ENCODE measurements at regions not wholly inside any gene's neighbourhood (a gene's known extent, or its start where the extent isn't known, plus 50 kb on each side); places are given as distances from the start of the nearest gene placed in this dataset.
A peak's percentile ranks its signal among the peaks of the same experiment; 100 is the strongest.

GRCh38 chr17:15048381-15048780, 216.7 kb downstream of the PMP22 start:
- DNase-seq (ENCODE audit: low spot score) (no peak), ATAC-seq (ENCODE audit: low read depth) (no peak)
- Histone ChIP-seq H3K4me1 (ENCODE audit: insufficient read depth, poor library complexity, severe bottlenecking) (no peaks in the 10 kb centered on the region), H3K36me3 (ENCODE audit: low read depth) (no peaks in the 10 kb centered on the region), H3K4me3 (ENCODE audit: severe bottlenecking) (no peak overlapping the region), H3K9me3 (ENCODE audit: severe bottlenecking) (no peaks in the 10 kb centered on the region), H3K27me3 (ENCODE audit: insufficient read depth, poor library complexity, severe bottlenecking) (peaks cover 19% of the 10 kb centered on the region), H3K27ac (ENCODE audit: poor library complexity, severe bottlenecking) (no peak overlapping the region)
- TF ChIP-seq CTCF (IDR thresholded peaks at IDR 0.05; ENCODE audit: poor library complexity, severe bottlenecking): peak; percentile 8

- no peak for DNase-seq (ENCODE audit: low spot score)
- H3K9me3 ChIP-seq (ENCODE audit: severe bottlenecking): no peaks in the 10 kb centered on the region
- no peak overlapping the region for H3K4me3 ChIP-seq (ENCODE audit: severe bottlenecking)
- TF ChIP-seq CTCF (IDR thresholded peaks at IDR 0.05; ENCODE audit: poor library complexity, severe bottlenecking): no peak
- ATAC-seq (ENCODE audit: low read depth): no peak
- peaks cover 5% of the 10 kb centered on the region for H3K4me1 ChIP-seq (ENCODE audit: insufficient read depth, poor library complexity, severe bottlenecking)
- H3K27me3 ChIP-seq (ENCODE audit: insufficient read depth, poor library complexity, severe bottlenecking): peaks cover 2% of the 10 kb centered on the region
- H3K36me3 ChIP-seq (ENCODE audit: low read depth): no peaks in the 10 kb centered on the region
- H3K27ac ChIP-seq (ENCODE audit: poor library complexity, severe bottlenecking): no peak overlapping the region
Observed at GRCh38 chr17:15042311-15042710, 222.8 kb downstream of the PMP22 start.

GRCh38 chr17:15039366-15039765, 225.8 kb downstream of the PMP22 start:
- Histone ChIP-seq H3K27ac (ENCODE audit: poor library complexity, severe bottlenecking) (peak overlapping the region; percentile 11), H3K27me3 (ENCODE audit: insufficient read depth, poor library complexity, severe bottlenecking) (no peaks in the 10 kb centered on the region), H3K36me3 (ENCODE audit: low read depth) (no peaks in the 10 kb centered on the region), H3K4me3 (ENCODE audit: severe bottlenecking) (no peak overlapping the region), H3K4me1 (ENCODE audit: insufficient read depth, poor library complexity, severe bottlenecking) (peaks cover 5% of the 10 kb centered on the region), H3K9me3 (ENCODE audit: severe bottlenecking) (no peaks in the 10 kb centered on the region)
- DNase-seq (ENCODE audit: low spot score): no peak
- peak; percentile 92 for ATAC-seq (ENCODE audit: low read depth)
- TF ChIP-seq CTCF (IDR thresholded peaks at IDR 0.05; ENCODE audit: poor library complexity, severe bottlenecking): no peak

GRCh38 chr17:15038656-15039055, 226.5 kb downstream of the PMP22 start:
- ATAC-seq (ENCODE audit: low read depth) (peak; percentile 59), DNase-seq (ENCODE audit: low spot score) (no peak)
- H3K4me1 ChIP-seq (ENCODE audit: insufficient read depth, poor library complexity, severe bottlenecking): peaks cover 5% of the 10 kb centered on the region
- no peak overlapping the region for H3K4me3 ChIP-seq (ENCODE audit: severe bottlenecking)
- H3K27ac ChIP-seq (ENCODE audit: poor library complexity, severe bottlenecking): peak overlapping the region; percentile 11
- no peaks in the 10 kb centered on the region for H3K9me3 ChIP-seq (ENCODE audit: severe bottlenecking)
- H3K27me3 ChIP-seq (ENCODE audit: insufficient read depth, poor library complexity, severe bottlenecking): no peaks in the 10 kb centered on the region
- H3K36me3 ChIP-seq (ENCODE audit: low read depth): no peaks in the 10 kb centered on the region
- no peak for TF ChIP-seq CTCF (IDR thresholded peaks at IDR 0.05; ENCODE audit: poor library complexity, severe bottlenecking)

GRCh38 chr17:15036238-15036637, 228.9 kb downstream of the PMP22 start:
- no peaks in the 10 kb centered on the region for H3K27me3 ChIP-seq (ENCODE audit: insufficient read depth, poor library complexity, severe bottlenecking)
- no peak for TF ChIP-seq CTCF (IDR thresholded peaks at IDR 0.05; ENCODE audit: poor library complexity, severe bottlenecking)
- ATAC-seq (ENCODE audit: low read depth): no peak
- H3K4me3 ChIP-seq (ENCODE audit: severe bottlenecking): no peak overlapping the region
- no peaks in the 10 kb centered on the region for H3K36me3 ChIP-seq (ENCODE audit: low read depth)
- no peak for DNase-seq (ENCODE audit: low spot score)
- H3K4me1 ChIP-seq (ENCODE audit: insufficient read depth, poor library complexity, severe bottlenecking): peaks cover 5% of the 10 kb centered on the region
- no peaks in the 10 kb centered on the region for H3K9me3 ChIP-seq (ENCODE audit: severe bottlenecking)
- no peak overlapping the region for H3K27ac ChIP-seq (ENCODE audit: poor library complexity, severe bottlenecking)

Data from RWPE2 (cell line).